Psoas muscle (tissue), 7 donors: ENCODE measurements at regions not wholly inside any gene's neighbourhood (a gene's known extent, or its start where the extent isn't known, plus 50 kb on each side); places are given as distances from the start of the nearest gene placed in this dataset.

ENCODE experiments used
- ATAC-seq, 4 donors: fragments of 200-7000 bp; cut with Tn5 transposase; one replicate each; pipeline ENCODE4 v1.9.1; 2020; ENCODE audit warnings: moderate library complexity in 3 of 4, mild to moderate bottlenecking in 2 of 4
- DNase-seq, 2 donors: peaks; one replicate each; pipeline ENCODE4 v3.0.0-alpha.2; 2020
- H3K27ac ChIP-seq: fragments of 200-600 bp; one replicate; pipeline ENCODE4 v1.8.0; 2022
- H3K27me3 ChIP-seq, 3 donors: fragments of 200-600 bp in 1 of 3; one replicate each; pipeline versions ENCODE4 v1.6.1 to v1.8.0; 2013 to 2022; ENCODE audit warnings: low read length in 2 of 3, mild to moderate bottlenecking in 2 of 3, moderate library complexity in 1 of 3; ENCODE audit not compliant: insufficient read depth in 3 of 3
- H3K36me3 ChIP-seq, 2 donors: fragments of 200-600 bp in 1 of 2; one replicate each; pipeline versions ENCODE4 v1.6.1 to v1.8.0; 2013 to 2022; ENCODE audit warnings: low read depth in 1 of 2, mild to moderate bottlenecking in 1 of 2, moderate library complexity in 1 of 2; ENCODE audit not compliant: insufficient read depth in 1 of 2
- H3K4me1 ChIP-seq: fragments of 200-600 bp; one replicate; pipeline ENCODE4 v1.8.0; 2022
- H3K4me3 ChIP-seq: fragments of 200-600 bp; one replicate; pipeline ENCODE4 v1.8.0; 2022; ENCODE audit warnings: mild to moderate bottlenecking
- H3K9me3 ChIP-seq: fragments of 200-600 bp; one replicate; pipeline ENCODE4 v1.8.0; 2022
- CTCF ChIP-seq: fragments of 200-600 bp; IDR thresholded peaks from one replicate; pipeline ENCODE4 v1.8.0; 2022; ENCODE audit warnings: antibody characterized with exemption
- WGBS, 3 donors: extraction: QIAGEN DNeasy Blood & Tissue Kit; methylation state at CpG; one replicate each; pipeline versions ENCODE4 v1.1.6 to v1.1.7; 2013; 5-methylcytosine and 5-hydroxymethylcytosine counted together
- intact Hi-C, 2 donors: fragments of 100-400 bp; cut with DNase I; formaldehyde crosslinking; loops; one replicate each; pipeline versions ENCODE4 v1.11.0 to v1.14.2; 2022
- donor health status: healthy with polysubstance abuse.
- donor health status: DM: no; HTN: no; CAD: no; lungs with moderate emphysema.
- donor health status: Bipolar disorder and iron deficiency.
- donor health status: healthy.
- donor health status: DM: yes; HTN: yes; CAD: no.
- donor health status: DM: no; HTN: no; CAD: no.
- donor health status: DM: yes; HTN: yes; CAD: no.

GRCh38 chr3:194758716-194759115 lies 73.0 kb downstream of the FAM43A start:
- ATAC-seq (no peak), DNase-seq (no peak)
- 75 to 80% (median 77%) methylated on average over 2 of the region's 2 CpGs for WGBS, 3 donors
- peaks cover 15% of the 10 kb centered on the region for H3K4me1 ChIP-seq
- no peak for TF ChIP-seq CTCF
- no peak overlapping the region for H3K27ac ChIP-seq
- intact Hi-C loops, result no loop called here
- no peaks in the 10 kb centered on the region for H3K36me3 ChIP-seq
- no peaks in the 10 kb centered on the region for H3K9me3 ChIP-seq
- no peak overlapping the region for H3K4me3 ChIP-seq
- H3K27me3 ChIP-seq, result no peaks in the 10 kb centered on the region

- Histone ChIP-seq H3K4me1 (peaks cover 15% of the 10 kb centered on the region), H3K27me3 (no peaks in the 10 kb centered on the region), H3K27ac (no peak overlapping the region), H3K9me3 (no peaks in the 10 kb centered on the region), H3K36me3 (no peaks in the 10 kb centered on the region), H3K4me3 (no peak overlapping the region)
- DNase-seq (no peak), ATAC-seq (no peak)
- no peak for TF ChIP-seq CTCF
- 49 to 62% (median 50%) methylated on average over 9 of the region's 9 CpGs for WGBS, 3 donors
- intact Hi-C loops, result no loop called here
Measured at GRCh38 chr3:194760494-194761137, 74.9 kb downstream of the FAM43A start.

- H3K9me3 ChIP-seq, result no peaks in the 10 kb centered on the region
- H3K27me3 ChIP-seq, result no peaks in the 10 kb centered on the region
- ATAC-seq (no peak), DNase-seq (no peak)
- 22 to 37% (median 30%) methylated on average over 3 of the region's 3 CpGs for WGBS, 3 donors
- intact Hi-C loops, result no loop called here
- no peak for TF ChIP-seq CTCF
- peaks cover 15% of the 10 kb centered on the region for H3K4me1 ChIP-seq
- H3K4me3 ChIP-seq, result no peak overlapping the region
- H3K27ac ChIP-seq, result no peak overlapping the region
- H3K36me3 ChIP-seq, result no peaks in the 10 kb centered on the region
Measured at GRCh38 chr3:194761384-194761783, 75.7 kb downstream of the FAM43A start.

GRCh38 chr3:194766845-194767244 lies 81.2 kb downstream of the FAM43A start:
- no peak for TF ChIP-seq CTCF
- Histone ChIP-seq H3K27me3 (no peaks in the 10 kb centered on the region), H3K9me3 (no peaks in the 10 kb centered on the region), H3K27ac (no peak overlapping the region), H3K4me1 (peaks cover 11% of the 10 kb centered on the region), H3K36me3 (no peaks in the 10 kb centered on the region), H3K4me3 (no peak overlapping the region)
- intact Hi-C loops, result no loop called here
- ATAC-seq (no peak), DNase-seq (no peak)
- WGBS, 3 donors, result 64 to 75% (median 71%) methylated on average over 7 of the region's 7 CpGs
